Endothelial cell of umbilical vein (primary cell): ENCODE measurements at regions not wholly inside any gene's neighbourhood (a gene's known extent, or its start where the extent isn't known, plus 50 kb on each side); places are given as distances from the start of the nearest gene placed in this dataset.

Experiments used
- BruUV-seq: library from RNA; stranded (reverse); fragments of 400-500 nt; replicated peaks from 2 replicates; lab custom pipeline; 2021; lab: Mats Ljungman, UMichigan
- CTCF ChIA-PET: fragments of 300-600, 350-600 bp; sonication (Branson Sonifier 250); formaldehyde crosslinking; loops from one replicate; lab custom pipeline; 2021; ENCODE audit warnings: antibody characterized with exemption, inconsistent platforms; lab: Charles Lee
- POLR2A ChIA-PET: fragments of 300-600, 350-600 bp; sonication (Branson Sonifier 250); formaldehyde crosslinking; loops from one replicate; lab custom pipeline; 2021; ENCODE audit warnings: antibody characterized with exemption, inconsistent platforms; lab: Charles Lee
- DNase-seq: peaks from one replicate; pipeline ENCODE4 v3.0.0-alpha.2; 2011; ENCODE audit warnings: low read depth, low spot score
- FAIRE-seq: peaks from 2 replicates; lab custom pipeline; 2011; peaks lifted over from hg19 to GRCh38; lab: Jason Lieb, UNC
- H2AFZ ChIP-seq: 2 replicates; pipeline ENCODE4 v1.6.0; 2012; ENCODE audit warnings: low read depth, low read length, control low read depth, inconsistent platforms
- H3K27ac ChIP-seq: 2 replicates; pipeline ENCODE4 v1.5.1; 2011; ENCODE audit warnings: low read depth, mild to moderate bottlenecking, control low read depth, low read length, moderate library complexity; ENCODE audit not compliant: insufficient read depth
- H3K27me3 ChIP-seq, 2 experiments: 2 replicates each; pipeline versions ENCODE4 v1.6.0 to v1.6.1; 2011; ENCODE audit warnings: low read length in 2 of 2, mixed read lengths in 1 of 2; ENCODE audit not compliant: control insufficient read depth in 2 of 2, insufficient read depth in 2 of 2
- H3K36me3 ChIP-seq, 2 experiments: 2 replicates in 1 of 2; 3 replicates in 1 of 2; pipeline ENCODE4 v1.5.1; 2011; ENCODE audit warnings: low read length in 2 of 2, mild to moderate bottlenecking in 1 of 2, moderate library complexity in 1 of 2; ENCODE audit not compliant: control insufficient read depth in 2 of 2, insufficient read depth in 2 of 2; ENCODE audit errors: extremely low read depth in 1 of 2
- H3K4me1 ChIP-seq: 3 replicates; pipeline ENCODE4 v1.5.1; 2011; ENCODE audit warnings: mild to moderate bottlenecking, low read length; ENCODE audit not compliant: control insufficient read depth, insufficient read depth; ENCODE audit errors: extremely low read depth
- H3K4me2 ChIP-seq: 2 replicates; pipeline ENCODE4 v1.6.1; 2011; ENCODE audit warnings: low read length, control low read depth, mixed read lengths; ENCODE audit not compliant: insufficient read depth
- H3K4me3 ChIP-seq, 3 experiments: fragments of 200-600 bp in 1 of 3; sonication (generic), shearing (Covaris generic) in 1 of 3; replicated peaks in 1 of 3; 2 replicates each; pipeline ENCODE4 v1.5.1; 2011 to 2016; ENCODE audit warnings: control low read depth in 3 of 3, low read length in 3 of 3, mild to moderate bottlenecking in 2 of 3, inconsistent platforms in 1 of 3, low read depth in 1 of 3, moderate library complexity in 1 of 3; ENCODE audit not compliant: insufficient read depth in 1 of 3
- H3K79me2 ChIP-seq: 2 replicates; pipeline ENCODE4 v1.6.0; 2012; ENCODE audit warnings: low read length, inconsistent platforms; ENCODE audit not compliant: control insufficient read depth, insufficient read depth
- H3K9ac ChIP-seq: replicated peaks from 2 replicates; pipeline ENCODE3; 2011; ENCODE audit warnings: low read length, control low read depth; ENCODE audit not compliant: insufficient read depth; ENCODE audit errors: extremely low read depth
- H3K9me1 ChIP-seq: replicated peaks from 3 replicates; pipeline ENCODE4 v1.6.0; 2011; ENCODE audit warnings: mild to moderate bottlenecking, low read length; ENCODE audit not compliant: control insufficient read depth, insufficient read depth; ENCODE audit errors: extremely low read depth
- H3K9me3 ChIP-seq: replicated peaks from 2 replicates; pipeline ENCODE4 v1.5.1; 2012; ENCODE audit warnings: low read length, inconsistent platforms; ENCODE audit not compliant: control insufficient read depth, insufficient read depth
- H4K20me1 ChIP-seq: replicated peaks from 2 replicates; pipeline ENCODE3; 2011; ENCODE audit warnings: mild to moderate bottlenecking, low read length; ENCODE audit not compliant: control insufficient read depth, insufficient read depth; ENCODE audit errors: extremely low read depth
- EZH2 ChIP-seq: IDR thresholded peaks from 2 replicates; pipeline ENCODE4 v1.6.1; 2012; ENCODE audit warnings: borderline replicate concordance, low read depth, mild to moderate bottlenecking, moderate library complexity, low read length, inconsistent platforms; ENCODE audit not compliant: severe bottlenecking
- FOS ChIP-seq: IDR thresholded peaks from 2 replicates; pipeline ENCODE4 v1.6.1; 2011; ENCODE audit warnings: mild to moderate bottlenecking, low read length, moderate library complexity, borderline replicate concordance; ENCODE audit not compliant: insufficient read depth
- GATA2 ChIP-seq: IDR thresholded peaks from 2 replicates; pipeline ENCODE4 v1.7.0; 2011; ENCODE audit warnings: low read depth, mild to moderate bottlenecking, moderate library complexity, mixed read lengths, low read length; ENCODE audit not compliant: insufficient read length, insufficient read depth
- JUN ChIP-seq: IDR thresholded peaks from 2 replicates; pipeline ENCODE4 v1.6.1; 2011; ENCODE audit warnings: borderline replicate concordance, low read depth; ENCODE audit not compliant: insufficient read length, insufficient read depth
- MYC ChIP-seq: IDR thresholded peaks from one replicate; pipeline ENCODE4 v1.6.1; 2011; ENCODE audit warnings: mild to moderate bottlenecking, low read depth, low read length
- POLR2A ChIP-seq: IDR thresholded peaks from 2 replicates; pipeline ENCODE4 v1.6.1; 2012; ENCODE audit warnings: low read depth, mild to moderate bottlenecking, control low read depth, low read length
- POLR2AphosphoS5 ChIP-seq: IDR thresholded peaks from 2 replicates; pipeline ENCODE4 v1.6.1; 2012; ENCODE audit warnings: low read depth, mild to moderate bottlenecking, control low read depth, low read length, moderate library complexity; ENCODE audit not compliant: insufficient read depth
- dilution Hi-C: fragments of 300-500 bp; cut with MboI; formaldehyde crosslinking; loops from one replicate; pipeline ENCODE4 v1.15.0; 2019; ENCODE audit warnings: low sequenced_read_pairs; ENCODE audit not compliant: extremely low pct_ligation_motif_present
- intact Hi-C: fragments of 100-400 bp; cut with micrococcal nuclease; formaldehyde crosslinking; loops from one replicate; pipeline ENCODE4 v1.10.0; 2022
- TF ChIP-seq, protein P1 (sequence below): IDR thresholded peaks from 2 replicates; pipeline ENCODE4 v1.6.1; 2011; ENCODE audit not compliant: insufficient read depth, insufficient read length
- TF ChIP-seq, protein P2 (sequence below), 2 donors: IDR thresholded peaks; 1 replicate in 1 of 2; 2 replicates in 1 of 2; pipeline ENCODE4 v1.5.1; 2011; ENCODE audit warnings: low read length in 2 of 2, mild to moderate bottlenecking in 2 of 2, moderate library complexity in 2 of 2, control low read depth in 1 of 2, inconsistent platforms in 1 of 2, low read depth in 1 of 2; ENCODE audit not compliant: insufficient read depth in 1 of 2; ENCODE audit errors: extremely low read depth in 1 of 2

DNA sequence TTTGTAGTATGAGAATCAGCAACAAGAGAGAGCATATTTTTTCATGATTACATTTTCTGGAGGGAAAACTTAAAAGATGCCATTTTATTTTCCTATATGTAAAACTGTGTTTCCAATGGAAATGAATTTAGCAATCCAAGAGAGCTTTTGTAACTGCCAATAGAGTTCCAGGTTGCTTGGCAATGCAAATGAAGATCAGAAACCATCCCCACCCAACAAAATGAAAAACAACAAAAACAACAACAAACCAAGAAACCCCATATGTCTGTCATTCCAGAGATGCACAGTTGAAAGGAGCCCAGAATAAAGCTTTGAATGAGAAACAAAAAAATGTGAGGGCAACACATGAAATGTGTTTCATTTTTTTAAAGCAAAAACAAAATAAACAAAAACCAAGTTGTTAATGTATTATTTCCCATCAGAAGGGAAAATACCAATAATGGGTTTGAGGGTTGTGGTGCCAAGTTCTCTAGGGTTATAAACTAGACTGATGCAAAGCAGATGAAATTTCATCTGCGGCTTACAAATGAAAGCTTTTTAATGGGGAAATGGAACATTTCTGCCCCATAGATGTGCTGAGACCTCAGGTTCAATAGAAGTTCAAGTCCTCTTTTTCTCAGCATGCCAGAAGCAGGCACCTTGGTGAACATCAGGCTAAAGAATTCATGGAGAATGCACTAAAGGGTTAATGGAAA is 121.5 kb upstream of the MCHR2 start:
- Histone ChIP-seq H3K79me2 (no peaks in the 10 kb centered on the region), H3K4me2 (no peak overlapping the region), H3K27me3 (peaks cover under 1 to 3% of the 10 kb centered on the region in 2 experiments), H4K20me1 (no peaks in the 10 kb centered on the region), H3K27ac (no peak overlapping the region), H2AFZ (no peak overlapping the region), H3K9me1 (no peaks in the 10 kb centered on the region), H3K36me3 (no peaks in the 10 kb centered on the region), H3K4me3 (no peak overlapping the region), H3K9ac (no peak overlapping the region), H3K9me3 (no peaks in the 10 kb centered on the region), H3K4me1 (no peaks in the 10 kb centered on the region)
- no TSS peak for BruUV-seq
- CTCF ChIA-PET: interaction anchor here (0.6 to 5.3 kb wide), 15 partner anchors 8 to 604 kb away, joined by 3 to 86 read pairs (median 6); no protein-coding TSS in a partner anchor
- POLR2A ChIA-PET: no interaction called here
- DNase-seq (no peak), FAIRE-seq (no peak)
- intact Hi-C loops: loop anchor here (1.0 to 5.0 kb wide), 7 partner anchors 142 to 549 kb away; partner anchors contain the start of gene SIM1
- no peak for TF ChIP-seq POLR2AphosphoS5
- TF ChIP-seq, protein P1, sequence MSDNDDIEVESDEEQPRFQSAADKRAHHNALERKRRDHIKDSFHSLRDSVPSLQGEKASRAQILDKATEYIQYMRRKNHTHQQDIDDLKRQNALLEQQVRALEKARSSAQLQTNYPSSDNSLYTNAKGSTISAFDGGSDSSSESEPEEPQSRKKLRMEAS: no peak
- no peak for TF ChIP-seq EZH2
- TF ChIP-seq, protein P2, sequence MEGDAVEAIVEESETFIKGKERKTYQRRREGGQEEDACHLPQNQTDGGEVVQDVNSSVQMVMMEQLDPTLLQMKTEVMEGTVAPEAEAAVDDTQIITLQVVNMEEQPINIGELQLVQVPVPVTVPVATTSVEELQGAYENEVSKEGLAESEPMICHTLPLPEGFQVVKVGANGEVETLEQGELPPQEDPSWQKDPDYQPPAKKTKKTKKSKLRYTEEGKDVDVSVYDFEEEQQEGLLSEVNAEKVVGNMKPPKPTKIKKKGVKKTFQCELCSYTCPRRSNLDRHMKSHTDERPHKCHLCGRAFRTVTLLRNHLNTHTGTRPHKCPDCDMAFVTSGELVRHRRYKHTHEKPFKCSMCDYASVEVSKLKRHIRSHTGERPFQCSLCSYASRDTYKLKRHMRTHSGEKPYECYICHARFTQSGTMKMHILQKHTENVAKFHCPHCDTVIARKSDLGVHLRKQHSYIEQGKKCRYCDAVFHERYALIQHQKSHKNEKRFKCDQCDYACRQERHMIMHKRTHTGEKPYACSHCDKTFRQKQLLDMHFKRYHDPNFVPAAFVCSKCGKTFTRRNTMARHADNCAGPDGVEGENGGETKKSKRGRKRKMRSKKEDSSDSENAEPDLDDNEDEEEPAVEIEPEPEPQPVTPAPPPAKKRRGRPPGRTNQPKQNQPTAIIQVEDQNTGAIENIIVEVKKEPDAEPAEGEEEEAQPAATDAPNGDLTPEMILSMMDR (IDR thresholded peaks at IDR 0.05; ENCODE audit: extremely low read depth in 1 of 2, insufficient read depth in 1 of 2, low read depth in 1 of 2, low read length in 2 of 2): no peak
- TF ChIP-seq POLR2A: no peak
- TF ChIP-seq MYC: no peak
- TF ChIP-seq JUN: no peak
- TF ChIP-seq FOS: no peak
- no peak for TF ChIP-seq GATA2
- dilution Hi-C loops: loop anchor here (25.0 kb wide), 1 partner anchor 347 kb away; the partner anchor contains the start of gene SIM1
